PC-3 (cell line): ENCODE measurements at regions not wholly inside any gene's neighbourhood (a gene's known extent, or its start where the extent isn't known, plus 50 kb on each side); places are given as distances from the start of the nearest gene placed in this dataset.

Experiments used
- ATAC-seq: fragments of 200-7000 bp; cut with Tn5 transposase; 2 replicates; pipeline ENCODE4 v1.9.1; 2020; ENCODE audit warnings: mild to moderate bottlenecking, moderate library complexity
- BruUV-seq: library from RNA; stranded (reverse); fragments of 400-500 nt; replicated peaks from 2 replicates; lab custom pipeline; 2021; lab: Mats Ljungman, UMichigan
- CTCF ChIA-PET: fragments of 300-600 bp; sonication (Branson Sonifier 250); formaldehyde crosslinking; loops from one replicate; lab custom pipeline; 2022; ENCODE audit warnings: antibody characterized with exemption; lab: Charles Lee
- POLR2A ChIA-PET: fragments of 300-600 bp; sonication (Branson Sonifier 250); formaldehyde crosslinking; loops from one replicate; lab custom pipeline; 2022; ENCODE audit warnings: antibody characterized with exemption; ENCODE audit not compliant: unreplicated experiment; lab: Charles Lee
- DNase-seq: peaks from one replicate; pipeline ENCODE4 v3.0.0-alpha.2; 2015
- H2AFZ ChIP-seq: fragments of 300-600 bp; sonication (generic); 2 replicates; pipeline ENCODE4 v1.6.0; 2016; ENCODE audit warnings: antibody characterized with exemption, low read length
- H3F3A ChIP-seq: fragments of 300-600 bp; sonication (generic); one replicate; pipeline ENCODE4 v1.6.0; 2017; ENCODE audit warnings: antibody characterized with exemption, low read length, control low read depth, mild to moderate bottlenecking; ENCODE audit not compliant: unreplicated experiment
- H3K27ac ChIP-seq: fragments of 300-600 bp; sonication (generic); 2 replicates; pipeline ENCODE4 v1.5.1; 2016; ENCODE audit warnings: mild to moderate bottlenecking, low read length
- H3K27me3 ChIP-seq: fragments of 300-600 bp; sonication (generic); 2 replicates; pipeline ENCODE4 v1.6.1; 2016; ENCODE audit warnings: low read length, mixed read lengths
- H3K36me3 ChIP-seq: fragments of 300-600 bp; sonication (generic); 2 replicates; pipeline ENCODE4 v1.6.1; 2016; ENCODE audit warnings: low read depth, mixed run types, low read length, mixed read lengths
- H3K4me1 ChIP-seq: fragments of 300-600 bp; sonication (generic); 2 replicates; pipeline ENCODE4 v1.5.1; 2016; ENCODE audit warnings: low read length; ENCODE audit not compliant: insufficient read depth
- H3K4me2 ChIP-seq: fragments of 300-600 bp; sonication (generic); 2 replicates; pipeline ENCODE4 v1.6.0; 2016; ENCODE audit warnings: low read length
- H3K4me3 ChIP-seq: fragments of 300-600 bp; sonication (generic); 2 replicates; pipeline ENCODE4 v1.5.1; 2016; ENCODE audit warnings: mild to moderate bottlenecking, low read length, mixed read lengths
- H3K79me2 ChIP-seq: fragments of 300-600 bp; sonication (generic); 2 replicates; pipeline ENCODE4 v1.6.1; 2017; ENCODE audit warnings: low read length, mixed read lengths
- H3K9ac ChIP-seq: fragments of 300-600 bp; sonication (generic); 2 replicates; pipeline ENCODE4 v1.6.0; 2016; ENCODE audit warnings: mild to moderate bottlenecking, low read length
- H3K9me2 ChIP-seq: fragments of 300-600 bp; sonication (generic); replicated peaks from 2 replicates; pipeline ENCODE4 v1.6.1; 2016; ENCODE audit warnings: mixed run types, low read length, mixed read lengths
- H3K9me3 ChIP-seq: fragments of 300-600 bp; sonication (generic); 2 replicates; pipeline ENCODE4 v1.6.1; 2016; ENCODE audit warnings: low read length, mixed read lengths
- H4K20me1 ChIP-seq: fragments of 300-600 bp; sonication (generic); 2 replicates; pipeline ENCODE4 v1.6.1; 2016; ENCODE audit warnings: low read length, mixed read lengths
- CTCF ChIP-seq: fragments of 300-600 bp; sonication (generic); conservative IDR thresholded peaks from 2 replicates; pipeline ENCODE4 v1.5.1; 2017; ENCODE audit warnings: antibody characterized with exemption, low read depth, mild to moderate bottlenecking, low read length
- EZH2 ChIP-seq: fragments of 300-600 bp; sonication (generic); IDR thresholded peaks from one replicate; pipeline ENCODE4 v1.6.1; 2017; ENCODE audit warnings: antibody characterized with exemption, mild to moderate bottlenecking, low read length; ENCODE audit not compliant: unreplicated experiment
- EZH2phosphoT487 ChIP-seq: fragments of 300-600 bp; sonication (generic); IDR thresholded peaks from 2 replicates; pipeline ENCODE4 v1.6.1; 2018; ENCODE audit warnings: mild to moderate bottlenecking, antibody characterized with exemption, low read length, borderline replicate concordance
- intact Hi-C: fragments of 100-400 bp; cut with micrococcal nuclease; formaldehyde crosslinking; loops from 2 replicates; pipeline ENCODE4 v1.9.0; 2023

- Histone ChIP-seq H3K36me3 (no peaks in the 10 kb centered on the region), H3K9me2 (no peaks in the 10 kb centered on the region), H3K4me3 (no peak overlapping the region), H3K9me3 (no peaks in the 10 kb centered on the region), H4K20me1 (no peaks in the 10 kb centered on the region), H3F3A (no peaks in the 10 kb centered on the region), H3K4me2 (no peak overlapping the region), H2AFZ (no peak overlapping the region), H3K27me3 (peaks cover 81% of the 10 kb centered on the region), H3K27ac (no peak overlapping the region), H3K9ac (no peak overlapping the region), H3K4me1 (no peaks in the 10 kb centered on the region), H3K79me2 (no peaks in the 10 kb centered on the region)
- ChIA-PET POLR2A (no interaction called here), CTCF (no interaction called here)
- BruUV-seq, result no TSS peak
- TF ChIP-seq EZH2phosphoT487 (no peak), CTCF (no peak), EZH2 (no peak)
- no peak for DNase-seq
- intact Hi-C loops, result no loop called here
- no peak for ATAC-seq
Measured at GRCh38 chr14:104387022-104388010, 192.2 kb upstream of the C14orf180 start.

GRCh38 chr14:104388011-104388521 lies 191.5 kb upstream of the C14orf180 start:
- Histone ChIP-seq H3K27me3 (peaks cover 81% of the 10 kb centered on the region), H3K4me1 (no peaks in the 10 kb centered on the region)
- intact Hi-C loops, result no loop called here

More at GRCh38 chr14:104388011-104388521, 191.5 kb upstream of the C14orf180 start:
- BruUV-seq, result no TSS peak
- Histone ChIP-seq H2AFZ (no peak overlapping the region), H3K79me2 (no peaks in the 10 kb centered on the region), H3K4me3 (no peak overlapping the region), H3K27ac (no peak overlapping the region), H3F3A (no peaks in the 10 kb centered on the region), H3K9me3 (no peaks in the 10 kb centered on the region), H3K9me2 (no peaks in the 10 kb centered on the region), H4K20me1 (no peaks in the 10 kb centered on the region), H3K9ac (no peak overlapping the region), H3K4me2 (no peak overlapping the region), H3K36me3 (no peaks in the 10 kb centered on the region)
- DNase-seq, result no peak
- ChIA-PET POLR2A (no interaction called here), CTCF (no interaction called here)
- no peak for ATAC-seq
- TF ChIP-seq EZH2 (no peak), CTCF (no peak), EZH2phosphoT487 (no peak)
